ENCODE measurements at regions not wholly inside any gene's neighbourhood (a gene's known extent, or its start where the extent isn't known, plus 50 kb on each side); places are given as distances from the start of the nearest gene placed in this dataset.

DNA sequence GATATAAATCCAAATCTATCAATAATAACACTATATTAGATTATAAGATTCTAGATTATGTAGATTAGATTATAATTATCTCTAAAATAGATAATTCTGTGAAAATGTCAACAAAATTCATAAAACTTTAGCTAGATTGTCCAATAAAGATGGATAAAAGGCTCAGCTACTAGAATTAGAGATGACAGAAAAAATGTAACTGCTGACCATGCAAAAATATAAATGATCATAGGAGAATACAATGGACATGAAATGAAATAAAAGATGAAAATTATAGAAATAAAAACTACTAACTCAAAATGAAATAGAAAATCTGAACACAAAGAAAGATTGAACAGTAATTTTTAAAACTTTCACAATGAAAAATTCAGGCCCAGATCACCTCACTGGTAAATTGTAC is 1332.1 kb upstream of the CELF2 start:
- H3K4me2 ChIP-seq (ENCODE audit: low read length) = no peak overlapping the region
- H4K20me1 ChIP-seq (ENCODE audit: insufficient read depth, low read length) = no peaks in the 10 kb centered on the region
- no peak overlapping the region for H3K27ac ChIP-seq (ENCODE audit: low read depth, low read length, poor library complexity, severe bottlenecking)
- TF ChIP-seq EZH2 (IDR thresholded peaks at IDR 0.05; ENCODE audit: borderline replicate concordance, low read length) = no peak
- TF ChIP-seq, protein P1, sequence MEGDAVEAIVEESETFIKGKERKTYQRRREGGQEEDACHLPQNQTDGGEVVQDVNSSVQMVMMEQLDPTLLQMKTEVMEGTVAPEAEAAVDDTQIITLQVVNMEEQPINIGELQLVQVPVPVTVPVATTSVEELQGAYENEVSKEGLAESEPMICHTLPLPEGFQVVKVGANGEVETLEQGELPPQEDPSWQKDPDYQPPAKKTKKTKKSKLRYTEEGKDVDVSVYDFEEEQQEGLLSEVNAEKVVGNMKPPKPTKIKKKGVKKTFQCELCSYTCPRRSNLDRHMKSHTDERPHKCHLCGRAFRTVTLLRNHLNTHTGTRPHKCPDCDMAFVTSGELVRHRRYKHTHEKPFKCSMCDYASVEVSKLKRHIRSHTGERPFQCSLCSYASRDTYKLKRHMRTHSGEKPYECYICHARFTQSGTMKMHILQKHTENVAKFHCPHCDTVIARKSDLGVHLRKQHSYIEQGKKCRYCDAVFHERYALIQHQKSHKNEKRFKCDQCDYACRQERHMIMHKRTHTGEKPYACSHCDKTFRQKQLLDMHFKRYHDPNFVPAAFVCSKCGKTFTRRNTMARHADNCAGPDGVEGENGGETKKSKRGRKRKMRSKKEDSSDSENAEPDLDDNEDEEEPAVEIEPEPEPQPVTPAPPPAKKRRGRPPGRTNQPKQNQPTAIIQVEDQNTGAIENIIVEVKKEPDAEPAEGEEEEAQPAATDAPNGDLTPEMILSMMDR (IDR thresholded peaks at IDR 0.05; ENCODE audit: low read length) = no peak
- H3K9me3 ChIP-seq (ENCODE audit: low read length) = no peaks in the 10 kb centered on the region
- no peaks in the 10 kb centered on the region for H3K9me2 ChIP-seq (ENCODE audit: low read depth, low read length)
- H3K4me1 ChIP-seq (ENCODE audit: insufficient read depth, low read length, severe bottlenecking) = no peaks in the 10 kb centered on the region
- no peak overlapping the region for H2AFZ ChIP-seq (ENCODE audit: low read length)
- no peaks in the 10 kb centered on the region for H3K27me3 ChIP-seq (ENCODE audit: insufficient read depth, low read length)
- no peak overlapping the region for H3K4me3 ChIP-seq (ENCODE audit: low read depth, low read length, poor library complexity, severe bottlenecking)
- H3F3A ChIP-seq (ENCODE audit: insufficient read depth, low read length) = no peaks in the 10 kb centered on the region
- H3K79me2 ChIP-seq (ENCODE audit: insufficient read depth, low read length) = no peaks in the 10 kb centered on the region
- H3K36me3 ChIP-seq (ENCODE audit: insufficient read depth, low read length) = no peaks in the 10 kb centered on the region
- H3K9ac ChIP-seq (ENCODE audit: low read length) = no peak overlapping the region

DNA sequence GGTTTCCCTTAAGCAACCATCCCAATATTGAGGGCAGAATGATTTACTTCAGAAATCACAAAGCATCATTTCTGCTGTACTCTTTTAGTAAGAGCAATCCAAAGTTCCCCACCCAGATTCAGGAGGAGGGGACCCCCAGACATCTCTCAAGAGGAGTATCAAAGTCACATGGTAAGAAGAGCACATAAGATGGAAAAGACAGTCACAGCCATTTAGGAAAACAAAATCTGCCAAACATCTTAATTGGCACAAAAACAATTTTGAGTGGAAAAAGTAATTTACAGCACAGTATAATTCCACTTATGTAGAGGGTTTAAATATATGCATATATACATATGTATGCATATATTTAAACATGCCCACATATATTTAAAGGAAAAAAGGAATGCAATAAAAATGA is 1329.0 kb upstream of the CELF2 start:
- no peaks in the 10 kb centered on the region for H3K79me2 ChIP-seq (ENCODE audit: insufficient read depth, low read length)
- H3K9ac ChIP-seq (ENCODE audit: low read length) = no peak overlapping the region
- no peaks in the 10 kb centered on the region for H3K4me1 ChIP-seq (ENCODE audit: insufficient read depth, low read length, severe bottlenecking)
- no peak overlapping the region for H3K4me2 ChIP-seq (ENCODE audit: low read length)
- H3F3A ChIP-seq (ENCODE audit: insufficient read depth, low read length) = no peaks in the 10 kb centered on the region
- H2AFZ ChIP-seq (ENCODE audit: low read length) = no peak overlapping the region
- no peaks in the 10 kb centered on the region for H3K9me3 ChIP-seq (ENCODE audit: low read length)
- H3K27ac ChIP-seq (ENCODE audit: low read depth, low read length, poor library complexity, severe bottlenecking) = no peak overlapping the region
- H3K4me3 ChIP-seq (ENCODE audit: low read depth, low read length, poor library complexity, severe bottlenecking) = no peak overlapping the region
- no peaks in the 10 kb centered on the region for H4K20me1 ChIP-seq (ENCODE audit: insufficient read depth, low read length)
- no peaks in the 10 kb centered on the region for H3K27me3 ChIP-seq (ENCODE audit: insufficient read depth, low read length)
- H3K36me3 ChIP-seq (ENCODE audit: insufficient read depth, low read length) = no peaks in the 10 kb centered on the region
- H3K9me2 ChIP-seq (ENCODE audit: low read depth, low read length) = no peaks in the 10 kb centered on the region
- TF ChIP-seq, protein P1 (IDR thresholded peaks at IDR 0.05; ENCODE audit: low read length) = no peak
- no peak for TF ChIP-seq EZH2 (IDR thresholded peaks at IDR 0.05; ENCODE audit: borderline replicate concordance, low read length)

DNA sequence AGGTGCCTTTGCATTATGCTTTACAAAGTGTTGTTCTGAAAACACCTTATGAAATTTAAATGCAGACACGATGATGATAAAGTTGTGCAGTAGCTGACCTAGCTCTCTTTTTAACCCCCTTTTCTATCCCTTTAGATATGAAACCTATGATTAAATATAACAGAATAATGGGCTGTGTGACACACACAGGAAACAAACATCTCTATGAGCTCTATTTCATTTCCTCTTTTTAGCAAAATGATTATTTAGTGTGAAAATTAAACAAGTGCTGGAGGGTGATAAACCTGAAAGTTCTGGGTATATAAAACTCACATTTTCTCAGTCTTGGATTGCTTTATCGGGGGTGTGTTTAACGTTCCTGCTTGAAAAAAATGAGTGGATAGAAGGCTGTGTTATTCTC is 1310.5 kb upstream of the CELF2 start:
- H3K4me3 ChIP-seq (ENCODE audit: low read depth, low read length, poor library complexity, severe bottlenecking) = no peak overlapping the region
- no peaks in the 10 kb centered on the region for H3K4me1 ChIP-seq (ENCODE audit: insufficient read depth, low read length, severe bottlenecking)
- TF ChIP-seq, protein P1 (IDR thresholded peaks at IDR 0.05; ENCODE audit: low read length) = no peak
- no peak for TF ChIP-seq EZH2 (IDR thresholded peaks at IDR 0.05; ENCODE audit: borderline replicate concordance, low read length)
- no peak overlapping the region for H2AFZ ChIP-seq (ENCODE audit: low read length)
- no peak overlapping the region for H3K27ac ChIP-seq (ENCODE audit: low read depth, low read length, poor library complexity, severe bottlenecking)
- no peaks in the 10 kb centered on the region for H3K9me2 ChIP-seq (ENCODE audit: low read depth, low read length)
- H3K9me3 ChIP-seq (ENCODE audit: low read length) = no peaks in the 10 kb centered on the region
- no peaks in the 10 kb centered on the region for H3F3A ChIP-seq (ENCODE audit: insufficient read depth, low read length)
- H3K79me2 ChIP-seq (ENCODE audit: insufficient read depth, low read length) = no peaks in the 10 kb centered on the region
- H3K4me2 ChIP-seq (ENCODE audit: low read length) = no peak overlapping the region
- H3K9ac ChIP-seq (ENCODE audit: low read length) = no peak overlapping the region
- H3K27me3 ChIP-seq (ENCODE audit: insufficient read depth, low read length) = no peaks in the 10 kb centered on the region
- H3K36me3 ChIP-seq (ENCODE audit: insufficient read depth, low read length) = no peaks in the 10 kb centered on the region
- no peaks in the 10 kb centered on the region for H4K20me1 ChIP-seq (ENCODE audit: insufficient read depth, low read length)
